Retinal pigment epithelial cell (primary cell): ENCODE measurements at regions not wholly inside any gene's neighbourhood (a gene's known extent, or its start where the extent isn't known, plus 50 kb on each side); places are given as distances from the start of the nearest gene placed in this dataset.

Source experiments
- DNase-seq: peaks from one replicate; pipeline ENCODE4 v3.0.0-alpha.2; 2010; ENCODE audit warnings: low read depth
- H3K4me3 ChIP-seq: 2 replicates; pipeline ENCODE4 v1.5.1; 2011; ENCODE audit warnings: mild to moderate bottlenecking, low read length, control low read depth, moderate library complexity
- TF ChIP-seq, protein P1 (sequence below): conservative IDR thresholded peaks from 2 replicates; pipeline ENCODE4 v1.5.1; 2011; ENCODE audit warnings: low read depth, low read length, control low read depth, inconsistent platforms

DNA sequence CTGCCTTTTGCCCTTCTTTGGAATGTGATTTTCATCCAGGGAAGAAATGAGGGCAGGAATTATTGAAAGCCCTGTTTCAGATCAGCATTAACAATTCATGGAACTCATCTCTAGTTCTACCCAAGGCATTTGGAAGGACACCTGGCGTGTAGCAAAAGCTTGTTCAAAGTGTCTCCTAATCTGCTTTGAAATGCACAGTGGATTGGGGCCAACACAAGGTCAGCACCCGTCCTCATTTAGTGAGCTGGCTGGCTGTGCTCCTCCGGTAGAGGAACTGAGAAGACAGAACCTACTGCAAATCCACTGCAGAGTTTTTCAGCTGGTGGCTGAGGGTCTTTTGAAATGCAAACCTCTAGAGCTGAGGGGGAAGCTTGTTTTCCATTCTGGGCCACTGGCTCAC lies 141.6 kb upstream of the STT3B start:
- TF ChIP-seq, protein P1, sequence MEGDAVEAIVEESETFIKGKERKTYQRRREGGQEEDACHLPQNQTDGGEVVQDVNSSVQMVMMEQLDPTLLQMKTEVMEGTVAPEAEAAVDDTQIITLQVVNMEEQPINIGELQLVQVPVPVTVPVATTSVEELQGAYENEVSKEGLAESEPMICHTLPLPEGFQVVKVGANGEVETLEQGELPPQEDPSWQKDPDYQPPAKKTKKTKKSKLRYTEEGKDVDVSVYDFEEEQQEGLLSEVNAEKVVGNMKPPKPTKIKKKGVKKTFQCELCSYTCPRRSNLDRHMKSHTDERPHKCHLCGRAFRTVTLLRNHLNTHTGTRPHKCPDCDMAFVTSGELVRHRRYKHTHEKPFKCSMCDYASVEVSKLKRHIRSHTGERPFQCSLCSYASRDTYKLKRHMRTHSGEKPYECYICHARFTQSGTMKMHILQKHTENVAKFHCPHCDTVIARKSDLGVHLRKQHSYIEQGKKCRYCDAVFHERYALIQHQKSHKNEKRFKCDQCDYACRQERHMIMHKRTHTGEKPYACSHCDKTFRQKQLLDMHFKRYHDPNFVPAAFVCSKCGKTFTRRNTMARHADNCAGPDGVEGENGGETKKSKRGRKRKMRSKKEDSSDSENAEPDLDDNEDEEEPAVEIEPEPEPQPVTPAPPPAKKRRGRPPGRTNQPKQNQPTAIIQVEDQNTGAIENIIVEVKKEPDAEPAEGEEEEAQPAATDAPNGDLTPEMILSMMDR: no peak
- no peak for DNase-seq

DNA sequence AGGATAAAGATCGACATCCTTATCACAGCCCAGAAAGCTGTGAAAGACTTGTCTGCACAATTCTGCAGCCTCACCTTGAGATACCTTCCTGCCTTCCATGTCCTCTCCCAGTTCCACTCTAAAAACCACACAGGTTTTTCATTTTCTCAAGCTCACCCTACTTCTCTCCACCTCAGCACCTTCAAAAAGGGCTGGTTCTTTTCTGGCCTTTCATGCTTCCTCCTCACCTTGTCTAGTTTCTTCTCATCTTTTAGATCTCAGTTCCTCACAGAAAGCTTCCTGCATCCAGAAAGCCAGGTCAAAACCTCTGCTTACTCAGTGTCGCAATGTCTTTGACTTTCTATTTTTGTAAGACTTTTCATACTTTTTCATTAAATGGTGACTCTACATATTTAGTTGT lies 140.2 kb upstream of the STT3B start:
- DNase-seq: no peak
- TF ChIP-seq, protein P1: no peak

More for the DNA sequence above, 141.6 kb upstream of the STT3B start:
- H3K4me3 ChIP-seq: no peak overlapping the region

DNA sequence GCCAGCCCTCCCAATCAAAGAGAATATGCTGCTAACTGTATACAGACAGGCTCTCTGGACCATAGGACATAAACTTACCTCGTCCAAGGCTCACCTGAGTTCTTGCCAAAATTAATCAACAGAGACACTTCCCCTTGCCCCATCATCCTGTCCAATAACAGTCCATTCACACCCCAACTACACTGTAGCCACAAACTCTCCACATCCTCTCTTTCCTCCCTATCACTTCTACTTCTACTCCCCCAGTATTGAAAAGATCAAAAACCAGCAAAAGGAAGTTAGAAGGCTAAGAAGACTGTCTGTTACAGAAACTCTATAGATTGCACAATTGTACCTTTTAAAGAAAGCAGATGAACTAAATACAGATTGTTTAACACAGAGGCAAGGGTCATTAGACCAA lies 133.5 kb upstream of the STT3B start:
- H3K4me3 ChIP-seq: no peak overlapping the region
- no peak for DNase-seq
- TF ChIP-seq, protein P1: no peak

More for the DNA sequence above, 140.2 kb upstream of the STT3B start:
- H3K4me3 ChIP-seq: no peak overlapping the region

DNA sequence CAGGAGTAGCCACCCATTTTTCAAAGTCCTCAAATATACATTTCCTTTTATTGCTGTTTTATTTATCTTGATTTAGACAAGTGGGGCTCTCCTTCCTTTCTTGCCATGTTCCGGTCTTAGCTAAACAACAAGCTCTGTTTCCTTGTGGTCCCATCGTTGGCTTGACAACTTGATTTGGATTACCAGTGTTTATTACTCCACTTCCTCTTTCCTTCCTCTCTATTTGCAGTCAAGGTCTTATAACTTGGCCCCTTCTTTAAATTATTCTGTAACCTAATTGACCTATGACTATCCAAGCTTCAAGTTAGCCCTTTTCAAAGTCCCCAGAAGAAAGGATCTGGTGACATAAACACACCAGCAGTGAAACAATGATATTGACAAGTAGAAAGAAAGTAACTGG lies 130.6 kb upstream of the STT3B start:
- no peak overlapping the region for H3K4me3 ChIP-seq
- DNase-seq: no peak
- TF ChIP-seq, protein P1: no peak

DNA sequence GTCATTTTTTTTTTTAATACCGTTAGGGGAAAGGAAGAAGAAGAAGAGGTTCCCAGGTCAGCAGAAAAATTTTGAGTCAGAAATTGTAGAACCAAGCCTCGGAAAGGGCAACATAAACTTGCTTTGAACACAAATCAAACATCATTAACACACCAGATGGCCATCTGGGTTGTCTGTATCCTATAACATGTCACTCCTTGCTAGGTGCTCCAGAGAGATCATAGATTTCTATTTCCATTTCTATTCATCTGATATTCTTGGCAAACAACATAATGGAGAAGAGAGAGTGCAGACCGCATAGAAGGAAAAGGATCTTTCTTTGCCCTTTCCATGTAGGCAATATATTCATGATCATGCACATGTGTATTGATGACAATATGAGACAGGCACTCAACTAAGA lies 129.5 kb upstream of the STT3B start:
- no peak overlapping the region for H3K4me3 ChIP-seq
- no peak for DNase-seq
- TF ChIP-seq, protein P1: no peak

DNA sequence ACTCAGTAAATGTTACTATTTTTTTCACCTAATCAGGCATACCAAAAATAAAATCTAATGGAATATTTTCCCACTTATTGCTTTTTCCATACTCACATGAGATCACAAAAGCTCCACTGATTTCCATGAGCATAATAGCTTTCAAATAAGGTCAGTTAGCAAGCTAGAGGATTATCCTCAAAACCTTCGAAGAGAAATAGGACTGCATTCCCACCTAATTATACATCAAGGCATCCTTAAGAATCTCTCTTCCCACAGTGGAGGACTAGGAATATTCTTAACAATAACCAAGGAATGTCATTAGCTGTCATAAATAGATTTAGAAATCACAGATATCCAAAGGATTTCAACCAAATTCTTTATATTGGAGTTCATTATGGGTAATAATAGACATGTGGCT lies 127.9 kb upstream of the STT3B start:
- peak; percentile 67 for DNase-seq
- H3K4me3 ChIP-seq: no peak overlapping the region
- TF ChIP-seq, protein P1: no peak

DNA sequence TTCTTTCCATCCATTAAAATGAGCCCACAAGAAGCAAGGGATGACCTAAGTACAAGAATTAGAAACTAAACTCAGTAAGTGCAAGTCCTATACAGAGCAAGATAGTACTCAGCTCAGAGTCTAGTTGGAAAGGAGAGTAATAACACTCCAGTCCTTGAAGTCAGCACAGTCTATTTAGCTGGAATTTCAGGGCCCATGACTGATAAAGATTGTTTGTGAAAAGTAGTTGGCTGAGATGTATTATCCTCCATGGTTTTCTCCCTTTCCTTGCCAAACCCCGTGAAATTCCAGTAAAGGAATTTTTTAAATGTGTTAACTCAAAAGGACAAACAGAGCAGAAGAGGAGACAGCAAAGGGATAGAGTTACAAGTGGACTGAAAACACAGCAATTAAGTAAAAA lies 127.2 kb upstream of the STT3B start:
- DNase-seq: peak; percentile 37
- TF ChIP-seq, protein P1: no peak
- H3K4me3 ChIP-seq: no peak overlapping the region
